ENCODE measurements at regions not wholly inside any gene's neighbourhood (a gene's known extent, or its start where the extent isn't known, plus 50 kb on each side); places are given as distances from the start of the nearest gene placed in this dataset.
"Not testable (repeated sequence)": the region's sequence is repeated elsewhere in the genome, so short reads cannot be mapped to it uniquely, and the experiment has no call there.

DNA sequence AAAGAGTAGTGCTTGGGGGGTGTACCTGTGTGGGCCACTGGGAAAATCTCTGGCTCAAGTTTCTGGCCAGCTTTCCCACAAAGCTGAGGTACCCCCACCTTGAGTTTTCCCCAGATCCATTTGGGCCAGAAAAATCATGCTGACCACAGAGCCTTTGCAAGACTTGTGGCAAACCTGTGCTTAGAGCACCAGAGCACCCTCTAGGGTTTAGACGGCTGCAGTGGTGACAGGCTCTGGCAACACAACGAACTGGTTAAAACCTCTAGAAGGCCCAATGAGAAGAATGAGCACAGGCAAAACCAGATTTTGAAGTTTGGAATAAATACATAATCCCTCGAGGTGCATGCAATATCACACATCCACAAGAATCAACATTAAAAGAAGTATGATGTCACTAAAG lies 290.7 kb upstream of the FOLH1 start:
- no peak for DNase-seq

DNA sequence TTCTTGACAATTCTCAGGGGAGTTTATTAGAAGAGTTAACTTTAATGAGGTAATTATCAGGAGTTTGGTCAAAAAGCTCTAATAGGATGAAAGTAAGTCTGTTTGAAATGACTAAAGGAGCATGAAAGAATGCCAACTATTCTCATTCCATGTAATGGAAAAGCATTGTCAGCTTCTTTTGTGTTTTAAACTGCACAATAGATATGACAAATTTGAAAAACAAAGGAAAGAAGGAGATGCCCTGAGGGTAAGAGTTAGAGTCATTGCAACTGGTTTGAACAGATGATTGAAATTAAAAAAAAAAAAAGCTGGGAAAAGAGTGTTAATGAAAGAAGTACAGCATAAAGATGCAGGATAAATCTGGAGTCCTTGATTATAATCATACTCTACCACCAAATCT lies 296.8 kb upstream of the FOLH1 start:
- no peak for DNase-seq

DNA sequence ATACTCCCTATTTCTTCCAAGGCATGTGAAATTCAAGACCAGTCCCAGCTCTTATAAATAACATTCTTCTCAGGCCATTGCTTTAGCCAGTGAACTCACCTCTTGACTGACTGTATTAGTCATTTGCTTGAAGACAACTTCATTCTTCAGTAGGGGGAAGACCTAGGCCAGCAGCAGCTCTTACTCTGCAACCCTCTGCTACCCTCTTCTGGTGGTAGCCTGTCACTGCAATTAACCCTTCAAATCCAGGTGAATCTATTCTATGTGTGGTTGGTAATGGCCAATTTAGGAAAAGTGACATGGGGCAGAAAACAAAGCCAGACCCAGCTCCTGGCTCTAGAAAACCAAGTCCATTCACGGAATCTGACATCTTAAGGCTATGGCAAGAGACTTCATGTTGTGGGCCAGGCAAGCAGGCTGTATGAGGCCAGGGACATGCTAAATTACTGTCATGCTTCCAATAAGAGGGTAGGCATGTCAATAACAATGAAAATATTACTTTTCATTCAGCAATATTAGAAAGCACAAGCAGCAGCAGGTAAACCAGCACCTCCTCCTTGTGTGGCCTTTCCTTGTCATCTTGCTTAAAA lies 317.9 kb upstream of the FOLH1 start:
- peak in 1 of 2 donors; percentile 1 for DNase-seq

DNA sequence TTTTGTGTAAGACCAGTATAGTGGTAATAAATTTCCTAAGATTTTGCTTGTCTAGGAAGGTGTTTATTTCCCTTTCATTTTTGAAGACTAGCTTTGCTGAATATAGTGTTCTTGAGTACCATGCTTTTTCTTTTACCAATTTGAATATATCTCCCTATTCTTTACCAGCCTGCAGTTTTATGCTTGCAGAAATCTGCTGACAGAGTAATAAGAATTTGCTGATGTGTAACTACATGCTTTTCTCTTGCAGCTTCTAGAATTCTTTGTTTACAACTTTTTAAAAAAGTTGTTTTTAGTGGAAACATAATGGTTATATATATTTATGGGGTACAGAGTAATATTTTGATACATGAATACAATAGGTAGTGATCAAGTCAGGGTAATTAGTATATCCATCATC lies 324.8 kb upstream of the FOLH1 start:
- no peak for DNase-seq

DNA sequence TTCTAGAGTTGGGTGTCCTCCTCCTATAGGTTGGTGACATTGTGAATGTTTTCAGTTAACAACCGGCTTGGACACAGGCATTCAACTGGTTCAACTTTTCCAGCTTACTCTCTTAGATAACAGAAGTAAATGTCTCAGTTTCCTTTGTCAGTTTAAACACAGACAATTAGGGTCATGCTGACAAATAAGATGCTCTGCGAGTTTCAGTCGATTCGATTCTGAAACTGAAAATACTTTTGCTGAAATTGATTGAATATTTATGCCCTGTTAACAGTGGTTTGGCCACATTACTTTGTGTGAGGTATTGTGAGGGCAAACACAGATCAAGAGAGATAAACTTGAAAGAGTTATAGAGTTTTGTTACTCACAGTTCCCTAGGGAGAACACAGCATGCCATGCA lies 330.5 kb upstream of the FOLH1 start:
- DNase-seq, result not testable (repeated sequence)

DNA sequence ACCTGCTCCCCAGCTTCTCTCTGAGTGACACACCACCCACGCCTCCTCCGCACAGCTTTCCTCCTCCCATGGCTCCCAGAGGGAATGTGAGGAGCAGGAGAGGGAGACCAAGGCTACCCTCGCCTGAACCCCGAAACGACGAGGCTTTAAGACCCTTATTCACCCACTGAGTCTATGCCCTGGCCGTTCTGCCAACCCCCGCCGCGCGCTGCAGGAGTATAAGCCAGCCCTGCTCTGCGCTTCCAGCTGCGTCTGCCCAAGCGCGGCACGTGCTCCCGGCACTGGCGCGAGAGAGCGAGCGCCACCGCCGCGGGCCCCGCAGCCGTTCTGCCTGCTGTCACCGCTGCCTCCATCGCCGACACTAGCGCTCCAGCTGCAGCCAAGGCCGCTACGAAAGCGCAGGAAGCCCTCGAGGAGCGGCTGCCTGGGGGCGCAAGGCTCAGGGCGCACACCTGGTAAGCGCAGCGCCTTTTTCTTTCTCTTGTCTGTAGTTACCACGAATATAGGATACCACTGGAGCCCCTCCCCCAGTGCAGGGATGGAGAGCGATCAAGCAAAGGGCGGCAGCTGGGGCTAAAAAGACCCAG lies 350.0 kb upstream of the FOLH1 start:
- not testable (repeated sequence) for DNase-seq

DNA sequence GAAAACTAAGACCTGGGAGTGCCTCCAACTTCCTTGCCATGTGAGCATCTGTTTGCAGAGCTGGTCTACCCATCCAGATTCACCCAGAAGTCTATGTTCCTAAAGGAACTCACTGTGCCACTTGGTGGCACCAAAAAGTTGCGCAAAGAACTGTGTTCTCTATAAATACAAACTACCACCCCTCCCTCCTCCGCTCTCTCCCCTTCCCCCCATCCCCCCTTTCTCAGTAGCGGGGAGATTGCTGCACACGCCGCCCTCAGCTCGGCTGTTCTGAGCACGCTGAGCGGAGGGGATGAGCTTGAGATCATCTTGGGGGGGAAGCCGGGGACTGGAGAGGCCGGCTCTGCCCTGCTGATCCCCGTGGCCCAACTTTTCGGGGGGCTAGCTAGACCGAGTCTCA lies 352.2 kb upstream of the FOLH1 start:
- not testable (repeated sequence) for DNase-seq

DNA sequence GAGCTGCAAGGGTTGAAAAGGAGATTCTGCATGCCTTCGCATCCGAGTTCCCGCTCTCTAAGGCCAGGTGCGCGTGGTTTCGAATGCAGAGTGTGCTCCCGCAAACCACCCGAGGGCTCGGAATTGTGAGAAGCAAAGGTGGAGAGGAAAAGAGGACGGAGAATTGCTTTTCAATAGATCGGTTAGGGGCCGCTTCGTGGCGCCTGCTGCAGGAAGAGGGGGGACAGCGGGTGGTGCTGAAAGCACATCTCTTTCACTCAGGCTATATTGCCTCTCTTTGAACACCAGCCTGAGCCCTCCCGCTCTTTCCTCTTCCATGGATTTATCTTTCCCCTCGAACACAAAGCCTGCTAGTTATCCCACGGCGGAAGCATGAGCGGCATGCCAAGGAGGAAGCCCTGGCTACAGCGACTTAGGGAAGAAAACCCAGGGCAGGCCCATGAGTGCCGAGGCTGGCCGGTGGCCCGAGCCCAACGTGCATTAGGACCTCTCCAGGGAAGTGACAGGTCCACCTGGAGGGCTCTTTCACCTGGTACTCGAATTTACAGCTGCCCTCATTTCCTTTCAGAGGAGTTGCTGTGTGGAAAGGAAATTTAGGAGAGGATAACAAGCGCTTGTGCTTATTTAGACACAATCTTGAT lies 353.0 kb upstream of the FOLH1 start:
- not testable (repeated sequence) for DNase-seq

DNA sequence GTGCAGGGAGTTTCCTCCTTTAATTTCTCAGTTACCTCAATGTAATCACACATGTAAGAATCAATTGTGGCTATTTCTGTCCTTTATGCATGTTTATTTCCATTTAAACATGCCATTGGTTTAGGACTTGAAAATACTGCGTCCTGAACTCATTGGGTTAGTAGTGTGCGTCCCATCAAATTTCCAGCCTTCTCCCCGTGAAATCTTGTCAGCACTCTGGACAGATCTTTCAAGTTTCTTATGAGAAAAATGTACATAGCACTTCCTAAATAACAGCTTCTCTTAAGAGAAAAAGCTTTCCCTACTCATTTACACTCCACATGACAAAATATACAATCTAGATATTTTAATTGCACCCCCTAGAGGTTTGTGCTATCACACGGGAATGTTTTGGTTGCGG lies 353.9 kb upstream of the FOLH1 start:
- DNase-seq, result not testable (repeated sequence)

DNA sequence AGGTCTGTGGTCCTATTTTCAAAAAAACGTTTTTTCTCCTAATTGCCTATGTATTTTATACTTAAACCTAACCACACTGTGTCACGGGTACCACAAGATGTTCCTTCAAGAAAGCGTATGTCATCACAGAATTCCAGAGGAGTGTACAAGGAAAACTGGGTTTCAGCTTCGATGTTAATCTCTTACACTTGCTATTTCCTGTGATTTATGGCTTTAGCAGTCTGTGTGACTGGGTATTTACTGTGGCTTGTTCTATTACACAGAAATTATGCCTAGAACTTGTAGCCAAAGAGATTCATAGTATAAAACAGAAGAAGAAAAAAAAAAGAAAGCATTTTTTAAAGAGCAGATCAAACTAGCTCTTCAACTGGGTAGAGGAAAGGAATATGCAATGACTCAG lies 371.1 kb upstream of the FOLH1 start:
- not testable (repeated sequence) for DNase-seq

DNA sequence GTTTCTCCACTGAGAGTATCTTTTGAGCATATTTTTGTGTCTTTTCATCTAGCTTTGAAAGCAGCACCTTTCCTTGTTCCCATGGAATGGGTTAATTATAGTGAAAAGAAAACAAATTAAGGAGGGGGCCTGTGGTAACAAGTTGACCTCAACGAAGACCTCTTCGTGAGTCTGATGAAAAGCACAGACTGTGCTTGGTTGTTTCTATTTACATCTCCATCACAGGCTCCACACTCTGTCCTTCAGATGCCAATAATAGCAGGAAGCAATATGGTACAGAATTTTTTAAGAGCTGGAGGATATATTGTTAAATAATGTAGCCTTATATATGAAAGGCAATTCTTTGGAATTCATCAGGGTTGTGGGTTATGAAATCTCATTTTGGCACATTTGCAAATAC lies 366.7 kb upstream of the OR4C13 start:
- DNase-seq, result not testable (repeated sequence)

DNA sequence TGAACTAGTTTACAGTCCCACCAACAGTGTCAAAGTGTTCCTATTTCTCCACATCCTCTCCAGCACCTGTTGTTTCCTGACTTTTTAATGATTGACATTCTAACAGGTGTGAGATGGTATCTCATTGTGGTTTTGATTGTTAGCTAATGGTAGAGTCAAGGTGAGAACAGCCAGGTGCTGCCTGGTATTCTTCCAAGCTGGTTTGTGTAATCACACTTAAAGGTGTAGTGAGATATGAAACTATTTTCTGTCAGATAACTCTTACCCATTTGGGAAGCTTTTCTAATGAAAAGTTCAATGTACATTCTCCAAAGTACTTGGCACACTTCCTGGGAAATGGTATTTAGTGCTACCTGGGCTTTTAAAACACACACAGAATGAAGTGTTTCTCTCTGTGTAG lies 343.3 kb upstream of the OR4C13 start:
- not testable (repeated sequence) for DNase-seq

DNA sequence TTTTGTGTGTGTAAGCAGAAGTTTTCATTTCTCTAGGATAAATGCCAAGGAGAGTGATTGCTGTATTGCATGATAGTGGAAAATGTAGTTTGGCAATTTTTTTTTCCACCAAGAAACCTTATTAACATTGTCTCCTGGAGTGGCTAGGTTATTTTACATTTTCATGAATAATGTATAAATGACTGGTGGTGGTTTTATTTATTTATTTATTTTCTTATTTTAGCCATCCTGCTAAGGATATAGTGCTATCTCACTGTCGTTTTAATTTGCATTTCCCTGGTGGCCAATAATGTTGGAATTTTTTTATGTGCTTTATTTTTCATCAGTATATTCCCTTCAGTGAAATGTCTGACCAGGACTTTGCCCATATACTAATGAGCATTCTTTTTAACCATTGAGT lies 328.3 kb upstream of the OR4C13 start:
- DNase-seq, result not testable (repeated sequence)

DNA sequence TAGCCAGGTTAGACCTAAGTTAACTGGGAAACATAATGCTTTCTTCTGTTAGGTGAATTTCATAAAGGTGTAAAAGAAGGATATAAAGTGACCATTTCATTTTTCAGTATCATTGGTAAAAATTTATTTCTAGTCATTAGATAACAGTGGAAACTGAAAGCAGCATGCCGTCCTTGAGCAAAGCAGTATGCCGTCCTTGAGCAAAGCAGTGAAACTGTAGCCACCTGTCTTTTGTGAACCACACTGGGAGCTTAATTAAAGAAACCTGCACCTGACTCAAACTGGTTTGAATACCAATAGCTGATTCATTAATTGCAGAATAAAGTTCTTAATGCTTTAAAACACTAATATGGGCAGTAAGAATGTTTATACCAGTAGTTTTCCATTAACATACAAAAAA lies 281.5 kb upstream of the OR4C13 start:
- DNase-seq, result not testable (repeated sequence)

DNA sequence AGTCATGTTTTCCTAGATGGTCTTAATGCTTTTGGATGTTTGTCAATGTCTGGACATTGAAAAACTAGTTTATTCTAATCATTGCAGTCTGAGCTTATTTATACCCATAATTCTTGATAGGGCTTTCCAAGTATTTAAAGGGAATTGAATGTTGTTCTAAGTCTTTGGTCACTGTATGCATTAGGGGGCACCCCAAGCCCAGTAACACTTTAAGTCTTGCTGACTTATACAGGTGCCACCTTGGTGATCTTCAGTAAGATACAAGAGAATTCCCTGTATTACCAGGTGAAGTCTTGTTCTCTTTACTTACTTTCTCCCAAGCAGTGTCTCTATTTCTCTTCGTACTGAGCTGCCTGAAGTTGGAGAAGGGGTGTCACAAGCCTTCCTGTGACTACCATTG lies 250.1 kb upstream of the OR4C13 start:
- DNase-seq, result not testable (repeated sequence)

DNA sequence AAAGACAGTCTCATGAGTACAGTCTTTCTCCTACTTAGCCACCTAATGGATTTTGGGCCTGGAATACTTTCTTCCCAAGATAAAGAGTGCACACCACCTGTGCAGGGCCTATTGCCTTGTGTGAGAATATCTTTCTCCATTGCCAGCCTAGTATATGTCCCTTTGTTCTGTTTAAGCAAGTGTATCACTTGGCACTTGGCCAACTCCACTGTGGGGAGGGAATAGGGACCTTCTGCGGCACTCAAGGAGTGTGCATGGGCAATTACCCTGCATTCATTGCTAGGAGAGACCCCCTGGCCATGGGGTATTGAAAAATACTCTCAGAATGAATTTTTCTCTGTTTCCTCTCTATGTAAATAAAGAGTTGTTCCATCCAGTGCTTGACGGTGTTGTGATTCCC lies 201.7 kb upstream of the OR4C13 start:
- not testable (repeated sequence) for DNase-seq

DNA sequence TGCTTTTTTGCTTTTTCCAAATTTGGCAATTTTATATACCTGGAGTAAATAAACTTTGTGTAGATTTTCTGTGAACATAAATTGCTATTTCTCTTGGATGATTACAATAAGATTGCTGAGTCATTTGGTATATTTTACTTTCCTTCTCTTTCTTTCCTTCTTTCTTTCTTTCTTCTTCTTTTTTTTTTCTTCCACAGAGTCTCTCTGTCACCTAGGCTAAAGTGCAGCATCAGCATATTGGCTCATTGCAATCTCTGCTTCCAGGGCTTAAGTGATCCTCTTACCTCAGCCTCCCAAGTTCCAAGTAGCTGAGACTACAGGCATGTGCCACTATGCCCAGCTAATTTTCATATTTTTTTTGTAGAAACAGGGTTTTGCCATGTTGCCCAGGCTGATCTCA lies 201.2 kb upstream of the OR4C13 start:
- not testable (repeated sequence) for DNase-seq

DNA sequence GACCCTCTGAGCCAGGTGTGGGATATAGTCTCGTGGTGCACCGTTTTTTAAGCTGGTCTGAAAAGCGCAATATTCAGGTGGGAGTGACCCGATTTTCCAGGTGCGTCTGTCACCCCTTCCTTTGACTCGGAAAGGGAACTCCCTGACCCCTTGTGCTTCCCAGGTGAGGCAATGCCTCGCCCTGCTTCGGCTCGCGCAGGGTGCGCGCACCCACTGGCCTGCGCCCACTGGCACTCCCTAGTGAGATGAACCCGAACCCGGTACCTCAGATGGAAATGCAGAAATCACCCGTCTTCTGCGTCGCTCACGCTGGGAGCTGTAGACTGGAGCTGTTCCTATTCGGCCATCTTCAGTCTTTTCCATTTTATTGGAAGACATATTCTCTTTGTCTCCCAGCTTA lies 171.4 kb upstream of the OR4C13 start:
- DNase-seq, result not testable (repeated sequence)

DNA sequence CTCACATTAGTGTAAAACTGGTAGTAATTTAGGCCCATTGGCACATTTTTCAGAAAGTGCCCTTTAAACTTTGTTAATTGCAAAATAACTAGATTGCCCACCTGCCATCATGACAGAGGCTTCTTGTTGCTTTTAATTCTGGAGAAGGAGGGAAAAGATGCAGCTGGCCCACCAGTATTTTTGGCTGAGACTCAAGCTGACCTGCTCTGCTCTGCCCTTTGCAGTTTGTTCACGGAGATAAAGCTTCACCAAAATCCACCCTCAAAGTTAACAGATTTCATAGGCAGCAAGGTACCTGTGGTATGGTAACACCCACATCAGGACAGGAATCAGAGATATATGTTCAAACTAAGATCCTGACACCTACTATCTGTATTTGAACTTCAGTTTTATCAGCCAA lies 170.2 kb upstream of the OR4C13 start:
- DNase-seq, result not testable (repeated sequence)

DNA sequence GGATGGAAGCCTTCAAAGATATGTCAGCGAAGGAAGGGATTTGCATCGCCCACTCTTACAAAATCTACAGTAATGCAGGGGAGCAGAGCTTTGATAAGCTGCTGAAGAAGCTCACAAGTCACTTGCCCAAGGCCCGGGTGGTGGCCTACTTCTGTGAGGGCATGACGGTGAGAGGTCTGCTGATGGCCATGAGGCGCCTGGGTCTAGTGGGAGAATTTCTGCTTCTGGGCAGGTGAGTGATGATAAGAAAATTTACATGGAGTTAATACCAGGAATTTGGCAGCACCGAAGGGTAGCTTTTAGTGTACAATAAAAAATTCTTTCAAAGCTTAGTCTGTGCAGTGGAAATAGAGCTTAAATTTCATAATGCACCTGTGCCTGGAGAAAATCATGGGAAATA lies 168.3 kb upstream of the OR4C13 start:
- not testable (repeated sequence) for DNase-seq

DNA sequence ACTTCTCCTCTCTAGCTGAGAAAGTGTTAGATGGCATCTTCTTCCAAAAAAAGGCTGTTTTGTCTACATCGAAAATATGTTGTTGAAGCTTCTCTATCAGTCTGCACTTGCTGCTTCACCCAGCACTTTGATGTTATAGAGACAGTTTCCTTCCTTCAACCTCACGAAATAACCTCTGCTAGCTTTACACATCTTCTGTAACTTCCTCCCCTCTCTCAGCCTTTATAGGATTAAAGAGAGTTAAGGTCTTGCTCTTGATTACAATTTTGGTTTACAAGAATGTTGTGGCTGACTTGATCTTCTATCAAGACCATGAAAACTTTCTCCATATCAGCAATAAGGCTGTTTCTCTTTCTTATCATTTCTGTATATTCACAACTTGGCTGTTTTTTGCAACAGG lies 162.4 kb upstream of the OR4C13 start:
- DNase-seq, result not testable (repeated sequence)

DNA sequence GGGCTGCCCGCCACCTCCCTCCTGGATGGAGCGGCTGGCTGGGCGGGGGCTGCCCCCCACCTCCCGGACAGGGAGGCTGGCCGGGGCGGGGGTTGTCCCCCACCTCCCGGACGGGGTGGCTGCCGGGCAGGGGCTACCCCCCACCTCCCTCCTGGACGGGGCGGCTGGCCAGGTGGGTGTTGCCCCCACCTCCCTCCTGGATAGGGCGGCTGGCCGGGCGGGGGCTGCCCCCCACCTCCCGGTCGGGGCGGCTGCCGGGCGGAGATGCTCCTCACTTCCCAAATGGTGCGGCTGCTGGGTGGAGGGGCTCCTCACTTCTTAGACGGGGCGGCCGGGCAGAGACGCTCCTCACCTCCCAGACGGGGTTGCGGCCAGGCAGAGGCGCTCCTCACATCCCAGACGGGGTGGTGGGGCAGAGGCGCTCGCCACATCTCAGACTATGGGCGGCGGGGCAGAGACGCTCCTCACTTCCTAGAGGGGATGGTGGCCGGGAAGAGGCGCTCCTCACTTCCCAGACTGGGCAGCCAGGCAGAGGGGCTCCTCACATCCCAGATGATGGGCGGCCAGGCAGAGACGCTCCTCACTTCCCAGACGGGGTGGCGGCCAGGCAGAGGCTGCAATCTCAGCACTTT lies 153.9 kb upstream of the OR4C13 start:
- not testable (repeated sequence) for DNase-seq

DNA sequence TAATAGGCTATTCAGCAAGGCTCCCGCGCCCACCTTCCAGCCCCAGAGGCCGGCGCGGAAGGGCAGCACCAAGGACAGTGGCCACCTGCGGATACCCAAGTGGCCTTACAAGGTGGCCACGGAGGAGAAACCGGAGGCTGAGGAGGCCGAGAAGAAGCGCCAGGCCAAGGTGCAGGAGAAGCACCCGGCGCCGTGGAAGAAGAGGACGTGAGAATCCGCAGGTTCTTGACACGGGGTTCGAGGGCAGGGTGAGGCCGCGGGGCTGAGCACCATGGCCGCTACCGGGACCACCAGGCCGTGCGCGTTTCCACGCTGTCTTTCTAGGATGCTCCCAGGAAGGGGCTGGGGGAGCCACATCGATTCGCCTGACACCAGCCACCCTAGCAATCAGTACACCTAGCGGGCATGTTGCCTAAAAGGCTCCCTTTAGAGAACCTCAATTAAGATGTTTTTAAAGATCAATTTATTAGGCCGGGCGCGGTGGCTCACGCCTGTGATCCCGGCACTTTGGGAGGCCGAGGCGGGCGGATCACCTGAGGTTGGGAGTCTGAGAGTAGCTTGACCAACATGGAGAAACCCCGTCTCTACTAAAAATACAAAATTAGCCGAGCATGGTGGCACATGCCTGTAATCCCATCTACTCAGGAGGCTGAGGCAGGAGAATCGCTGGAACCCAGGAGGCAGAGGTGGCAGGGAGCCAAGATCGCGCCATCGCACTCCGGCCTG lies 134.3 kb upstream of the OR4C13 start:
- not testable (repeated sequence) for DNase-seq
